ENCODE measurements at regions not wholly inside any gene's neighbourhood (a gene's known extent, or its start where the extent isn't known, plus 50 kb on each side); places are given as distances from the start of the nearest gene placed in this dataset.

DNA sequence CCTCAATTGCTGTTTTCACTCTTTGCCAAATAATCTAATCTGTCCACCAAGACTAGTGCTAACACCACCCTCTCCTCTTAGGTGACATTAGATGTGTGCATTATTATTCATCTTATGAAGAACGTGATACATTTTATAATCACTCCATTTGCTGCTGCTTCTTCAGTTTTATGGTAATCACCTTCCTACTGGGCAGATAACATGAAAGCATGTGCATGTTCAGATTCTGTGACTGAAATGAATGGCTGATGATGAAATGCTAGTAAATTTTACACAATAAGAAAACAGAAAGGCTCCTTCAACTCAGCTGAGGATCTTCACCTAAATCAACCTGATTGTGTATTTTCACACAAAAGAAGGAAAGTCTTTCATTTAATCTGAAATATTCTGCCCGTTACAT lies 577.6 kb downstream of the CSNK1G3 start:
- no peak for DNase-seq

DNA sequence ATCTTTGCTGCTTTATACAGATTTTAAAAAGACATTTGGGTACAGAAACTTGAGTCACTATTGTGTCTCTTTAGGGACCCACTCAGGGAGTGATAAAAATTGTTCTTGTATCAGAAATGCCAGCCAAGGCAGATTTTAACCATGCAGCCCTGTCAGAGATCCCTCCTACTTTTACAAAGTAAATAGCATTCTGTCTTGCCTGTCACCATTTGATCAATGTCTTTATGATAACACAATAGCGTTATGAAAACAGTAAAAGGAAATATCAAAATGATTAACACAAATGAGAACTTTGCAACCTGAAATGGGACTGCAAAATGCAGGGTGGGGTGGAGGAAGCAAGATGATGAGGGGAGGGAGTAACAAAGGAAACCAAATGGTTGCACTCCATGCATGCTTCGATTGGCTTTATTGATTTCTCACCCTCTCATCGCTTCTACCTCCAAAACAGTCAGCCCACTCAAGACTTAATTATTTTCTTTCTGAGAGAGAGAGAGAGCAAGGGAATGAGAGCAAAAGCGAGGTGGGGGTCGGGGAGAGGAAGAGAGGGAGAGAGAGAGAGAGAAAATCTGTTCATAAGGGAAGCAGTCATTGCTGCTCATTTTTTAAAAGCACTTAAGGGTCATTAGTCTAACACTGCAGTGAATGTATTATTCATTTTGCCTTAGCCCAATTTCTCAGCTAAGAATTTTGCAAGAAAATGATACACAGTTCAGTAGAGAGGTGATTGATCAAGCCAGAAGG lies 576.5 kb downstream of the CSNK1G3 start:
- no peak for DNase-seq

GRCh38 chr5:124087752-124088151 lies 575.8 kb downstream of the CSNK1G3 start:
- DNase-seq = no peak

DNA sequence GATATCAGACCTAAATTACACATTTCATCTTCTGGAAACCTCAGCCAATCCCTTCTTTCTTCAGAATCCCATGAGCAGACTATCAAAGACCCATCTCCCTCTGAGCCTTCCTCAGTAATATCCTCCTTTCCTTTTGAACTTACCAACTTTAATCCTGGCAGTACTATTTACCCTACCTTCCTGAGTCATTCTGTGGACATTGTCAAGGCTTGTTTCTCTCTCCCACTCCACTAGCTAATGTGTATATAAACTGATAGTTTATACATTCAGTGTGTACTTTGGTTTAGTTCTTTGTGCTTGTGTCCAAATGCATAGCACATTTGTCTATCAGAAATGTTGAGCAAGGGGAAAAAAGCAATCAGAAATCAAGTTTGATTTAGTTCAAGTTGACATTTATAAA lies 568.3 kb downstream of the CSNK1G3 start:
- no peak for DNase-seq

GRCh38 chr5:124079062-124079461 lies 567.1 kb downstream of the CSNK1G3 start:
- no peak for DNase-seq

DNA sequence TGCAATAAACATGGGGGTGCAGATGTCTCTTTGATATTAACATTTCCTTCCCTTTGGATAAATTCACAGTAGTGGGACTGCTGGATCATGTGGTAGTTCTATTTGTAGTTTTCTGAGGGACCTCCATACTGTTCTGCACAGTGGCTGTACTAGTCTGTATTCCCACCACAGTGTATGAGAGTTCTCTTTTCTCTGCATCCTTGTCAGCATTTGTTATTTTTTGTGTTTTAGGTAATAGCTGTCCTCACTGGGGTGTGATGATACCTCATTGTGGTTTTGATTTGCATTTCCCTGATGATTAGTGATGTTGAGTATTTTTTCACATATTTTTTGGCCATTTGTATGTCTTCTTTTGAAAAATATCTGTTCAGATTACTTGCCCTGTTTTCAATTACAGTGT lies 562.5 kb downstream of the CSNK1G3 start:
- DNase-seq = no peak

- no peak for DNase-seq
Observed at GRCh38 chr5:124072570-124072969, 560.6 kb downstream of the CSNK1G3 start.

- DNase-seq = no peak
Observed at GRCh38 chr5:124071039-124071438, 559.1 kb downstream of the CSNK1G3 start.

DNA sequence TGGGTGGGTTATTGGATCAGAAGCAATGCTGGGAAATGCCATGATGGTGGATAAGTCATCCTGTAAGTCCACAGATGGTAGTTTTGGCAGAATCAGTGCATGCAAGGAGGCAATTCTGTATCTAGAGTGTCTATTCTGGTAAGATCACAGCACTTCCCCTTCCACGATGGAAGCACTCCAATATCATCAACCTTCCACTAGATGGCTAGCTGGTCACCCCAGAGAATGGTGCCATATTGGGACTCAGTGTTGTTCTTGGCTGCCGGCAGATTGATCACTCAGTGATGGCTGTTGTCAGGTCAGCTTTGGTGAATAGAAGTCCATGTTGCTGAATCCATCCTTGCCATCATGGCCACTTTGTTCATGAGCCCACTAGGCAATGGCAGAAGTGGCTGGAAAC lies 553.5 kb downstream of the CSNK1G3 start:
- no peak for DNase-seq

DNA sequence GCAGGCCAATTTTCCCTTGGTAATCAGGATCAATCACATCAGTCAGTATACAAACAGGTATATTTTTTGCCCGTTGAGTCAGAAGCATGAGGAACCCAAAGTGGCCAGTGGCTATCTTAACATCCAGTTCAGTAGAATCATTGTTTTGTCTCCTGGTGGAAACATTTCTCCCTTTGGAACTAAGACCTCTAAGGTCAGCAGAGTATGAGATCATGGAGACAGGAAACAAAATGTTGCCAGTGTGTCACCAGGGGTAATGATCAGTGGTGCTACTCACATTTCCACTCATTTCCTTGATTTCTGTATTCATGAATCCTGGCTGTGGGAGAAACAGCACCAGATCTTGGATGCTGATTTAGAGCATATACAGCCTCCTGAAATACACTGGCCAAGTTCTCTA lies 553.0 kb downstream of the CSNK1G3 start:
- no peak for DNase-seq

GRCh38 chr5:124061663-124062062 lies 549.7 kb downstream of the CSNK1G3 start:
- no peak for DNase-seq

- no peak for DNase-seq
Observed at GRCh38 chr5:124061068-124061430, 549.1 kb downstream of the CSNK1G3 start.

- no peak for DNase-seq
Observed at GRCh38 chr5:124060413-124061067, 548.6 kb downstream of the CSNK1G3 start.

DNA sequence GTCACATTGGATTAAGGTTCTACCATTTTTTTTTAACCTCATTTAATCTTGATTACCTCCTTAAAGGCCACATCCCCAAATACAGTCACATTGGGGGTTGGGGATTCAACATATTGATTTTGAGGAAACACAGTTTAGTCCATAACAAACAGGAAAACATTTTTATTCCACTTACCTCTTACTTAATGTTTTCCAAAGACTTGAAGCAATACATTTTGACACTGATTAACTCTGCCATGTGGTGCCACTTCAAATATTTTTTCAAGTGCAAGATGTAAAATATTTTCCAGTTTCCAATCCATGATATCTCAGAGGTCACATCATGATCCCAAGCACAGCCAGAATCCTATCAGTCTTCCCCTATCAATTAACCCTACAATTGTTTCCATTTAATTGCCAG lies 548.0 kb downstream of the CSNK1G3 start:
- no peak for DNase-seq

DNA sequence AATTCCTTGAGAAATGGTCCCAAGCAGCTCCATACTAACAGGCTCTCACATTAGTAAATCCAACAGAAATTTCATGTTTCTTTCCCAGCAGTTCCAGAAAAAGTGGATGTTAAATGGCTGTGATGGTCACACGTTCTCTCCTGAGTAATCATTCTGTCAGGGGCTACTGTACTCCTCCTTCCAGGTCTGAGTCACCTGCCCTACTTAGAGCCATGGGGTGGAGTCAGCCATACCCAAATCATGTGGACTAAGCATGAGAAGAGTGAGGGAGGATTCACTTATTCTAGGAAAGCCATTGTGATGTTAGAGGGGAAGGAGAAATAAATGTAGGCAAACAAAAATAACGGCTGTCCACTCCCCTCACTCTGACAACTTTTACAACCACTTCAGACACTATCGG lies 547.2 kb downstream of the CSNK1G3 start:
- no peak for DNase-seq

DNA sequence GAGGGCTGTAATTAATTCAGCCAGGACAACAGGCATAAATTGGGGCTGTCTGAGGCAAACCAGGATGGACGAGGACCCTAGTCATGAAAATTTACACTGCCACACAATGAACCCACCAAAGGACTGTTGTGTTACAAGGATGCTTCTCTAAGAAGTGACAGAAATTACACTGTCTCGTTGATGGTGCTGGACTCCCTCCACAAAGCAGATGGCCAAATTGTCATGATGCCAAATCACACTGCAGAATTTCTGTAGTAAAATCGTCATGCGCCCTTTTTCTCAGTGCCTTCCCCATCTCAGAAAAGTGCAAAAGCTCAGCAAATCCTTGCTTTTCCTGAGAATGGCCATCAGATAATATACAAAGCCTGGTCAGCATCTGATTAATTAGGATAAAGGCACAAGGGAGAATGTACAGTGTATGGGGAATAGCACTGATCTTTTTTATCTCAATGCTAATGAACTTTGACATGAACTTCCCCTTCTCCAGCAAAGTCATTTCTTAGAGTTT lies 545.8 kb downstream of the CSNK1G3 start:
- DNase-seq = no peak

DNA sequence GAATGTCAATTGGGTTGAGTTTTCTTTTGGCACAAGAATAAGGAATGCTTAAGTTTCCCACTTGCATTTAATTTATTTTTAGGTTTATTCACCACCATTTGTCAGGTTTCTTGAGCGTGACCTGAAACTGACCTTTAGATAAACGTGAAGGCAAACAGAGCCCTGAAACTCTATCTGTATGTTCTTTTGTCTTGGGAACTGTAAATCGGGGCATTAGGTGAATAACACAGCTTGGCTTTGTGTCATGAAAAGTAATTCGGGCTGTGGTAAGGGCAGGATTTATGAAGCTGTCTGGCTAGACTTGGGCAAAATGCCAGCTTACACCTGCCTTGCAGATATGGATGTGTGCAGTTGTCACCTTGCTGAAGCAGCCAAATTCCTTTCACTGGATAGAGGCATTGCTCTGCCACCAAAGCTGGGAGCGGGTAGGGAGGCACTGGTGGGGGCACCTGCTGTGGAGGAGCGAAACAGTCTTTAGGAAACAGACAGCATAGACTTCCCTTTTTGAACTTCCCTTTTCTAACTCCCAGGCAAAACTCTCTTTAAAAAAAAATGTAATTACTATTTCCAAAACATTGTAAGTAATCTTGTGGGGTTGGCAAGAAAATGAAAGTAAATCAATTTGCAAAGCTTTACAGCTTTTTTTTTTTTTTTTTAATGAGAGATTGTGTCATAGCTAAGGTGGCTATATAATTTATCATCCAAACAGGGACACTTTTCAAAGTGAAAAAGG lies 545.2 kb downstream of the CSNK1G3 start:
- DNase-seq = no peak

- no peak for DNase-seq
Observed at GRCh38 chr5:124056326-124056990, 544.5 kb downstream of the CSNK1G3 start.

DNA sequence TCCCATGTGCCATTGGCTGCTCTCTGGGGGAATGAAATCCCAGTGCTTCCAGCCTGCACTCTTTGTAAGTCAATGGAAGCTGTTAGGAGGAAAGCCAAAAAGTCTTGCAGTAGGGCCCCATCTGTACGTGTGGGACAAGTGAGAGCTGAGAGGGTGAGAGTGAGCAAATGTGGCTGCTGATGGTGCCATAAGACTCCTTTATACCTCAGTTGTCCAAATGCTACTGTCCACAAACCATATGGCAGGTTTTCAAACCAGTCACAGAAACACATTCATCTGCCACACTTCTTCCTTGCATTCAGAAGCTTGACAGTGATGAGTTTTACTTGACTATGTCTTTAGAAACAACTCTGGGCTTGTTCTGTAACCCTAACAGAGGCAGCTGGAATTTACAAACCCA lies 543.8 kb downstream of the CSNK1G3 start:
- DNase-seq = no peak

GRCh38 chr5:124054564-124054963 lies 542.6 kb downstream of the CSNK1G3 start:
- no peak for DNase-seq

DNA sequence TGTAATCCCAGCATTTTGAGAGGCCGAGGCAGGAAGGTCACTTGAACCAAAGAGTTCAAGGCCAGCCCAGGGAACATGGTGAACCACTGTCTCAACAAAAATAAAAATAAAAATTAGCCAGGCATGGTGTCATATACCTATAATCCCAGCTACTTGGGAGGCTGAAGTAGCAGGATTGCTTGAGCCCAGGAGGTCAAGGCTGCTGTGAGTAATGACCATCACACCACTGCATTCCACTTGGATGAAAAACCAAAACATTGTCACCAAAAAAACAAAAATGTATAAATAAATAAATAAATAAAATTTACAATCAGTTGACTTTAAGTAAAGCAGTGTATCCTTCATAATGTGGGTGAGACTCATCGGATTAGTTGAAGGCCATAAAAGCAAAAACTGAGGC lies 541.4 kb downstream of the CSNK1G3 start:
- DNase-seq = no peak

GRCh38 chr5:124052201-124052600 lies 540.2 kb downstream of the CSNK1G3 start:
- DNase-seq = no peak

- DNase-seq = no peak
Observed at GRCh38 chr5:124050120-124050770, 538.3 kb downstream of the CSNK1G3 start.
